GM10266 (cell line): ENCODE measurements at regions not wholly inside any gene's neighbourhood (a gene's known extent, or its start where the extent isn't known, plus 50 kb on each side); places are given as distances from the start of the nearest gene placed in this dataset.

ENCODE experiments used
- DNase-seq: peaks from one replicate; pipeline ENCODE4 v3.0.0; 2012; ENCODE audit errors: extremely low spot score
- CTCF ChIP-seq: IDR thresholded peaks from 2 replicates; pipeline ENCODE4 v1.5.1; 2012; ENCODE audit warnings: mild to moderate bottlenecking, low read depth; ENCODE audit not compliant: control insufficient read depth, insufficient read depth; ENCODE audit errors: missing control alignments

GRCh38 chr2:190822043-190822442, 58.6 kb upstream of the GLS start:
- no peak for DNase-seq
- TF ChIP-seq CTCF: no peak

- DNase-seq: no peak
- TF ChIP-seq CTCF: no peak
Measured at GRCh38 chr2:190827720-190828119, 52.9 kb upstream of the GLS start.

- TF ChIP-seq CTCF: no peak
- no peak for DNase-seq
Measured at GRCh38 chr2:190829642-190830041, 51.0 kb upstream of the GLS start.
